VCaP (cell line): ENCODE measurements at regions not wholly inside any gene's neighbourhood (a gene's known extent, or its start where the extent isn't known, plus 50 kb on each side); places are given as distances from the start of the nearest gene placed in this dataset.

ENCODE experiments used
- H3K27ac ChIP-seq: fragments of 450-650 bp; 2 replicates; pipeline ENCODE4 v1.5.1; 2017
- CTCF ChIP-seq: fragments of 450-650 bp; conservative IDR thresholded peaks from 2 replicates; pipeline ENCODE4 v1.5.1; 2017; ENCODE audit warnings: mild to moderate bottlenecking, moderate library complexity

DNA sequence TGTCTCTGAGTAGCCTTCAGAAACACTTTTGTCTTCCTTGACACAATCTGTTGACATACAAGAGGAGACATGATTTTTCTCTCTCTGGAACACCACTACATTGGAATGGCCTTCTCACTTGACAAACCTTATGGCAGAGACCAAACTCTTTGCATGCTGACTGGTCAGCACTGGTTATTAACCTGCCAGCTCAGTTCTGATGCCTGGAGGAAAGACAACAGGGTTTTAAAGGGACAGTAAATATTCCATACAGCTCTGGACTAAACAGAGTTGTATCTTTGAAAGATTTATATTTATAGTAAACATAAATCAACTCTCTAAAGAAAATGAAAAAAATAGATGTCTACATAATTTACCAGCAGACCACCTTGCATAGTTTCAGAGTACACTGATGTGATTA lies 1139.1 kb upstream of the CDH8 start:
- TF ChIP-seq CTCF, result no peak
- H3K27ac ChIP-seq, result no peak overlapping the region

GRCh38 chr16:63174801-63175200 lies 1138.6 kb upstream of the CDH8 start:
- TF ChIP-seq CTCF, result no peak
- H3K27ac ChIP-seq, result no peak overlapping the region

DNA sequence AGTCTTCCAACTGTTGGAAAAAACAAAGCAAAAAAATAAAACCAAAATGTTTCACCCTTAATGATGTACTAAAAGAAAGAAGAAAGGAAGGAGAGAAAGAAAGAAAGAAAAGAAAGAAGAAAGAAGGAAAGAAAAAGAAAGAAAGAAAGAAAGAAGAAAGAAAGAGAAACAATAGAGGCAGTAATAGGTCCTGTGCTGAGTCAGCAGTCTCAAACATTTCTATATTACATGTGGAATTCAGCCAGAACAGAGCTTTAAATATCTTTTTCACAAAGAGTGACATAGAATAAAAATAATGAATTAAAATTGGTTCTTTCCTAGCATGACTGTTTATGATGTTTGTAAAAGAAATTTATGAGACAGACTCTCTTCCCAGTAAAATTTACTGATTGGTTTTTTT lies 1135.3 kb upstream of the CDH8 start:
- no peak overlapping the region for H3K27ac ChIP-seq
- no peak for TF ChIP-seq CTCF

DNA sequence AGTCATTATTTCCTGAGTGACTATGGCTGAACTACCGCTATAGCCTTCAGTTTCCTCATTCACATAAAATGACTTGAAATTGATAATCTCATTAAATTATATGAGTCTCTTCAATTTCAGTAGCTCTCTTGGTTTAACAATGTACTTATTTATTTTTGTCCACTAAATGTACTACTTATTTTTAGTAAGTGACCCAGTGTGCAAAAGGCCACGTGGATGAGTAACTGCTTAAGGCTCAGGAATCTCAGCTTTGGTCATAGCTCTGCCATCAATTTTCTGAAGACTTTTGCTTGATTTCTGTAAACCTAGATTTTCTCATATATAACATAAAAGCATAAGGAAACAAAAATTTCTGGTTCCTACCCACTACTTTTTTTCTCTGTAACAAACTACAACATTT lies 1132.9 kb upstream of the CDH8 start:
- H3K27ac ChIP-seq, result no peak overlapping the region
- no peak for TF ChIP-seq CTCF

GRCh38 chr16:63157818-63158217 lies 1121.6 kb upstream of the CDH8 start:
- no peak for TF ChIP-seq CTCF
- no peak overlapping the region for H3K27ac ChIP-seq

DNA sequence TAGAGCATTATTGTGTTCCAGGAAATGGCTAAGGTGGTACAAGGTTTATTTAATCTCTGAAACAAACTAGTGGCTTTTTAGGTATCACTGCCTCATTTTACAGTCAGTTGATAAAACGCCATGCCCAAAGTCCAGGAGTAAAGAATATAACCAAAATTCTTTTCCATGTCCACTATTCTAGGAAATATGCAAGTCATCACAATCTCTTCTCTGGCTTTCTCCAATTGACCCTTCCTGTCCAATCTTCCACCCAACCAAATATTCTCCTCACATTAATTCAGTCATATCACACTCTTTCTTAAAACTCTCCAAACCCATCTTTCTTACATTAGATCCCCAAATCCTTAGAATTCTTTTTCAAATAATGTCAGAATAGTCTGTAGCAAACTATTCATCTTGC lies 1110.0 kb upstream of the CDH8 start:
- H3K27ac ChIP-seq, result no peak overlapping the region
- no peak for TF ChIP-seq CTCF

- TF ChIP-seq CTCF, result no peak
- no peak overlapping the region for H3K27ac ChIP-seq
These were observed 1109.2 kb upstream of the CDH8 start for GRCh38 chr16:63145411-63145810.

- TF ChIP-seq CTCF, result no peak
These were observed 1098.8 kb upstream of the CDH8 start for GRCh38 chr16:63135069-63135468.

More at GRCh38 chr16:63135069-63135468, 1098.8 kb upstream of the CDH8 start:
- H3K27ac ChIP-seq, result no peak overlapping the region
